Suprapubic skin (tissue), 4 donors: ENCODE measurements at regions not wholly inside any gene's neighbourhood (a gene's known extent, or its start where the extent isn't known, plus 50 kb on each side); places are given as distances from the start of the nearest gene placed in this dataset.

Experiments
- DNase-seq, 2 donors: peaks; one replicate each; pipeline ENCODE4 v3.0.0-alpha.2; 2019; ENCODE audit warnings: low spot score in 2 of 2
- H3K27ac ChIP-seq: fragments of 200-600 bp; sonication (generic); one replicate; pipeline ENCODE4 v1.5.1; 2019
- H3K27me3 ChIP-seq: fragments of 200-600 bp; sonication (generic); one replicate; pipeline ENCODE4 v1.5.1; 2019
- H3K36me3 ChIP-seq: fragments of 200-600 bp; sonication (generic); one replicate; pipeline ENCODE4 v1.5.1; 2019
- H3K4me1 ChIP-seq: fragments of 200-600 bp; sonication (generic); one replicate; pipeline ENCODE4 v1.5.1; 2019
- H3K4me3 ChIP-seq: fragments of 200-600 bp; sonication (generic); one replicate; pipeline ENCODE4 v1.5.1; 2019; ENCODE audit warnings: mild to moderate bottlenecking
- H3K9me3 ChIP-seq: fragments of 200-600 bp; sonication (generic); one replicate; pipeline ENCODE4 v1.5.1; 2019
- EP300 ChIP-seq: sonication (generic); formaldehyde crosslinking; IDR thresholded peaks from one replicate; pipeline ENCODE4 v1.6.1; 2017; ENCODE audit warnings: antibody characterized with exemption
- POLR2A ChIP-seq, 2 donors: fragments of 450-650 bp; IDR thresholded peaks; one replicate each; pipeline ENCODE4 v1.6.1; 2017; ENCODE audit warnings: antibody characterized with exemption in 2 of 2, mild to moderate bottlenecking in 2 of 2, moderate library complexity in 2 of 2
- POLR2AphosphoS5 ChIP-seq, 3 donors: sonication (generic); formaldehyde crosslinking; IDR thresholded peaks; one replicate each; pipeline ENCODE4 v1.6.1; 2017; ENCODE audit warnings: antibody characterized with exemption in 3 of 3
- WGBS: methylation state at CpG from one replicate; pipeline ENCODE4 v1.1.5; 2018; 5-methylcytosine and 5-hydroxymethylcytosine counted together
- TF ChIP-seq, protein P1 (sequence below), 2 donors: fragments of 200-600 bp in 1 of 2; fragments of 450-650 bp in 1 of 2; sonication (generic) in 1 of 2; IDR thresholded peaks; one replicate each; pipeline ENCODE4 v1.5.1; 2016 to 2019; ENCODE audit warnings: antibody characterized with exemption in 2 of 2, mild to moderate bottlenecking in 1 of 2, moderate library complexity in 1 of 2

DNA sequence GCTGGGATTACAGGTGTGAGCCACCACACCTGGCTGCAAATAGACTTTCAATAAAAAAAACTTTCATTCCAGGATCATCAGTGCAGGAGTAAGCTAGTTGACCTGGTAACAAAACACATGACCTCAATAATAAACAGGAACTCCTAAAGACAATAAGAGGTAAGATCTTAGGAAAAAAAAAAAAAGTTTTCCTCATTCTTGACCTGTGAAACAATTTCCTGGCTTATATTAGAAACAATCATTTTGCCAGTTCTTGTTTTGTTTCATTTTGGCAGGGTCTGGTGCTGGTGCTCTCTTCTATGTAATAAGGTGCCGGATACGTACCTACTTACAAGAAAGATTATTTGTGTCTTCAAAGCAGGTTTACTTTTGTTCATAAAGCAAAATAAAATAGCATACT, 90.6 kb upstream of the AMN1 start:
- H3K36me3 ChIP-seq = no peaks in the 10 kb centered on the region
- H3K27me3 ChIP-seq = no peaks in the 10 kb centered on the region
- no peak for DNase-seq
- TF ChIP-seq, protein P1, sequence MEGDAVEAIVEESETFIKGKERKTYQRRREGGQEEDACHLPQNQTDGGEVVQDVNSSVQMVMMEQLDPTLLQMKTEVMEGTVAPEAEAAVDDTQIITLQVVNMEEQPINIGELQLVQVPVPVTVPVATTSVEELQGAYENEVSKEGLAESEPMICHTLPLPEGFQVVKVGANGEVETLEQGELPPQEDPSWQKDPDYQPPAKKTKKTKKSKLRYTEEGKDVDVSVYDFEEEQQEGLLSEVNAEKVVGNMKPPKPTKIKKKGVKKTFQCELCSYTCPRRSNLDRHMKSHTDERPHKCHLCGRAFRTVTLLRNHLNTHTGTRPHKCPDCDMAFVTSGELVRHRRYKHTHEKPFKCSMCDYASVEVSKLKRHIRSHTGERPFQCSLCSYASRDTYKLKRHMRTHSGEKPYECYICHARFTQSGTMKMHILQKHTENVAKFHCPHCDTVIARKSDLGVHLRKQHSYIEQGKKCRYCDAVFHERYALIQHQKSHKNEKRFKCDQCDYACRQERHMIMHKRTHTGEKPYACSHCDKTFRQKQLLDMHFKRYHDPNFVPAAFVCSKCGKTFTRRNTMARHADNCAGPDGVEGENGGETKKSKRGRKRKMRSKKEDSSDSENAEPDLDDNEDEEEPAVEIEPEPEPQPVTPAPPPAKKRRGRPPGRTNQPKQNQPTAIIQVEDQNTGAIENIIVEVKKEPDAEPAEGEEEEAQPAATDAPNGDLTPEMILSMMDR (IDR thresholded peaks at IDR 0.05) = no peak
- TF ChIP-seq POLR2AphosphoS5 (IDR thresholded peaks at IDR 0.05) = no peak
- TF ChIP-seq POLR2A (IDR thresholded peaks at IDR 0.05) = no peak
- TF ChIP-seq EP300 = no peak
- H3K4me3 ChIP-seq = no peak overlapping the region
- no peaks in the 10 kb centered on the region for H3K4me1 ChIP-seq
- no peak overlapping the region for H3K27ac ChIP-seq
- no peaks in the 10 kb centered on the region for H3K9me3 ChIP-seq
- WGBS = 74% methylated on average over 2 of the region's 2 CpGs

DNA sequence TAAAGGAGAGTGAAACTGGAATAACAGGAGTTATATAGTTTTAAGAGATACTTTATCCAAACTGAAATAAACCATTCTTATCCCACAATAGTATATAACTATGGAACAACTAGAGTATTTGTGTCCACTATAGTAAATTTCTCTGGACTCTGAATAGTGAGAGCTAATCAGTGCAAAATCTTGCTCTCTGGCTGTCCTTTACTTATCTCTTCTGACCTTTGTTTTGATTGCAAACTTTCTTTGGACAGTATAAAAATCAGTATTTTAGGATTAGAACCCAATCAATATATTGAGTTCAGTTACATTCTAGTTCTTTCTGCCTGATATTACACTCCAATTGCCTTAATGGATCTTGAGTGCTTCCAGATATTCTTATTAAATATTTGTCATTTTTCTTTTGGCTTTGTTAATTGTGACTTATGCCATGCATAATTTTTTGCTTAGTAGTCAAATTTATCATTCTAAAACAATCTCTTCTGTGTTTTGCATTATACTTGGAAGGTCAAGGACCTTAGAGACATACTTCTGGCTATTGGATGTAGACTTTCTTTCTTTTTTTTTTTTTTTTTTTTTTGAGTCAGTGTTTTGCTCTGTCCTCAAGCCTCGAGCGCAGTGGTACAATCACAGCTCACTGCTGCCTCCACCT, 89.9 kb upstream of the AMN1 start:
- Histone ChIP-seq H3K4me3 (no peak overlapping the region), H3K4me1 (no peaks in the 10 kb centered on the region), H3K27me3 (no peaks in the 10 kb centered on the region), H3K27ac (no peak overlapping the region), H3K36me3 (no peaks in the 10 kb centered on the region), H3K9me3 (no peaks in the 10 kb centered on the region)
- DNase-seq = no peak
- 37% methylated on average over 2 of the region's 2 CpGs for WGBS
- TF ChIP-seq POLR2A (IDR thresholded peaks at IDR 0.05) = no peak
- TF ChIP-seq EP300 = no peak
- TF ChIP-seq, protein P1 (IDR thresholded peaks at IDR 0.05) = no peak
- TF ChIP-seq POLR2AphosphoS5 (IDR thresholded peaks at IDR 0.05) = no peak

DNA sequence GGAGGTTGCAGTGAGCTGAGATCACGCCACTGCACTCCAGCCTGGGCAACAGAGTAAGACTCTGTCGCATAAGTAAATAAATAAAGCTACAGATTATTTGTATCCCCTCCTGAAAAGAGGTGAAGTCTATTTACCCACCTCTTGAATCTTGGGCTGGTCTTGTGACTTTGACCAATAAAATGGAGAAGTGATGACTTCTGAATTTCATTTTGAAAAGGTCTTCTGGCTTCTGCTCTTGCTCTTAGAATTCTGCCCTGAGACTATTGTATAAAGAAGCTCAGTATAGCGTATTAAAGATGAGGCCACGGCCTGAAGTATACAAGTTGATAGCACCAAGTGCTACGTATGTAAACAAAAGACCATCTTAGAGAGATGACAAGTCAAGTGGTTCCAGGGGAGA, 88.3 kb upstream of the AMN1 start:
- H3K4me3 ChIP-seq = no peak overlapping the region
- TF ChIP-seq POLR2A (IDR thresholded peaks at IDR 0.05) (no peak), POLR2AphosphoS5 (IDR thresholded peaks at IDR 0.05) (no peak), EP300 (no peak)
- TF ChIP-seq, protein P1 (IDR thresholded peaks at IDR 0.05) = no peak
- no peaks in the 10 kb centered on the region for H3K27me3 ChIP-seq
- 66% methylated on average over 5 of the region's 5 CpGs for WGBS
- no peak overlapping the region for H3K27ac ChIP-seq
- DNase-seq = no peak
- H3K36me3 ChIP-seq = no peaks in the 10 kb centered on the region
- H3K9me3 ChIP-seq = no peaks in the 10 kb centered on the region
- H3K4me1 ChIP-seq = no peaks in the 10 kb centered on the region

DNA sequence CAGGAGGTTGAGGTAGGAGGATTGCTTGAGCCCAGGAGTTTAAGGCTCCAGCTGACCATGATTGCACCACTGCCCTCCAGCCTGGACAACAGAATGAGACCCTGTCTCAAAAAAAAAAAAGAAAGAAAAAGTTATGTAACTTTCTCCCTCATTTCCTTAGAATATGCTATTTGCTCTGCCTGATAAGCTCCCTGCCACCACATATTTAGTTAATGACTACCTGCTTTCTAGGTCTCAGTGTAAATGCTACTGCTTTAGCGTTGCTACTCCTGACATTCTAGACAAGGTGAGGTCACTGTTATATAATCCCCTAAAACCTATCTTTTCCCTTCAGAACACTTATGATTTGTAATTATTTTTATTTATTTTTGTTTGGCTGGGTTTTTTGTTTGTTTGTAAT, 86.3 kb upstream of the AMN1 start:
- Histone ChIP-seq H3K36me3 (no peaks in the 10 kb centered on the region), H3K27me3 (no peaks in the 10 kb centered on the region), H3K27ac (no peak overlapping the region), H3K4me1 (no peaks in the 10 kb centered on the region), H3K9me3 (no peaks in the 10 kb centered on the region), H3K4me3 (no peak overlapping the region)
- TF ChIP-seq POLR2AphosphoS5 (IDR thresholded peaks at IDR 0.05) (no peak), POLR2A (IDR thresholded peaks at IDR 0.05) (no peak), EP300 (no peak)
- TF ChIP-seq, protein P1 (IDR thresholded peaks at IDR 0.05) = no peak
- DNase-seq = no peak
- 81% methylated on average over 1 of the region's 1 CpG for WGBS

DNA sequence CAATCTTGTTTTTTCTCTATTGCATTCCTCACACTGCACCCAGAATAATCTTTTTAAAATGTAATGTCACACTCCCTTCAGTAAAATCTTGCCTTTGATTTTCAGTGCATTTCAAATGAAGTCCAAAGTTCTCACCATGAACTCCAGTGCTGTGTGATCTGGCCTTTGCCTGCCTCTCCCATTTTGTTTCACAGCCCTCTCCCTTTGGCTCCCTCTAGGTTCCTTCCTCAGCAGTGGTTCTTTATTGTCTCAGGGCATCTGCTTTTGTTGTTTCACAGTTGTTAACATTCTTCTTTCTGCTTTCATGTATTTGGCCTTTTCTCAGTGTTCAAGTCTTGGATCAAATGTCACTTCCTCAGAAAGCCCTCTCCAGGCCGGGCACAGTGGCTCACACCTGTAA, 84.5 kb upstream of the AMN1 start:
- Histone ChIP-seq H3K9me3 (no peaks in the 10 kb centered on the region), H3K4me3 (no peak overlapping the region)
- WGBS = 57% methylated on average over 1 of the region's 1 CpG

More for the DNA sequence above, 84.5 kb upstream of the AMN1 start:
- Histone ChIP-seq H3K36me3 (no peaks in the 10 kb centered on the region), H3K4me1 (no peaks in the 10 kb centered on the region), H3K27me3 (no peaks in the 10 kb centered on the region), H3K27ac (no peak overlapping the region)
- TF ChIP-seq EP300 (no peak), POLR2A (IDR thresholded peaks at IDR 0.05) (no peak), POLR2AphosphoS5 (IDR thresholded peaks at IDR 0.05) (no peak)
- TF ChIP-seq, protein P1 (IDR thresholded peaks at IDR 0.05) = no peak
- DNase-seq = no peak
